ENCODE measurements at regions not wholly inside any gene's neighbourhood (a gene's known extent, or its start where the extent isn't known, plus 50 kb on each side); places are given as distances from the start of the nearest gene placed in this dataset.

DNA sequence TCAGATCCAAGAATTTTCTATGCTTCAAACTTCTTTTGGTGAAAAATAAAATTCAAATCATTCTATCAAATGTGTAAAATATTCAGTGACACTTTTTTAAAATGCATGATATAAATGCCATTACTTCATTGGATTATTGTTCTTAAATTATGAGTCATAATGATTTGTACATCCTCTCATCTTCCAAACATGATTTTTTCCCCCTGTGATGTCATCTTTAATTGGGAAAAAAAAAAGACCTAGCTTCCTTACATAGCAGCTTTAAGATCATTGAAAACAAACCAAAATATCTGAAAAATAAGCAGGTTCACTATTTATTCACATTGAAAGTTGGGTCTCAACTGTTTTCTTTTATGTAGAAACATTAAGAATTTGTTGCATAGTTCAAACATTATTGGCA is 1549.4 kb downstream of the LRRC4C start:
- Histone ChIP-seq H3K27me3 (no peaks in the 10 kb centered on the region), H3K79me2 (ENCODE audit: low read depth) (no peaks in the 10 kb centered on the region), H2AFZ (replicated peaks) (no peak overlapping the region), H3K4me2 (no peak overlapping the region), H3K4me1 (no peaks in the 10 kb centered on the region), H3K9me3 (ENCODE audit: low read depth) (no peaks in the 10 kb centered on the region), H3F3A (ENCODE audit: low read depth) (no peaks in the 10 kb centered on the region), H3K4me3 (no peak overlapping the region), H3K27ac (no peak overlapping the region), H4K20me1 (ENCODE audit: low read depth) (no peaks in the 10 kb centered on the region), H3K36me3 (no peaks in the 10 kb centered on the region), H3K9ac (no peak overlapping the region)
- Mint-ChIP-seq H3K4me1 (no peaks in the 10 kb centered on the region), H3K36me3 (no peaks in the 10 kb centered on the region), H3K27ac (no peak overlapping the region), H3K4me3 (no peak overlapping the region), H3K27me3 (ENCODE audit: insufficient read depth, low read depth) (no peaks in the 10 kb centered on the region), H3K9me3 (peaks cover 2% of the 10 kb centered on the region)
- TF ChIP-seq EZH2 (IDR thresholded peaks at IDR 0.05) (no peak), EZH2phosphoT487 (IDR thresholded peaks at IDR 0.05) (no peak)
- TF ChIP-seq, protein P1, sequence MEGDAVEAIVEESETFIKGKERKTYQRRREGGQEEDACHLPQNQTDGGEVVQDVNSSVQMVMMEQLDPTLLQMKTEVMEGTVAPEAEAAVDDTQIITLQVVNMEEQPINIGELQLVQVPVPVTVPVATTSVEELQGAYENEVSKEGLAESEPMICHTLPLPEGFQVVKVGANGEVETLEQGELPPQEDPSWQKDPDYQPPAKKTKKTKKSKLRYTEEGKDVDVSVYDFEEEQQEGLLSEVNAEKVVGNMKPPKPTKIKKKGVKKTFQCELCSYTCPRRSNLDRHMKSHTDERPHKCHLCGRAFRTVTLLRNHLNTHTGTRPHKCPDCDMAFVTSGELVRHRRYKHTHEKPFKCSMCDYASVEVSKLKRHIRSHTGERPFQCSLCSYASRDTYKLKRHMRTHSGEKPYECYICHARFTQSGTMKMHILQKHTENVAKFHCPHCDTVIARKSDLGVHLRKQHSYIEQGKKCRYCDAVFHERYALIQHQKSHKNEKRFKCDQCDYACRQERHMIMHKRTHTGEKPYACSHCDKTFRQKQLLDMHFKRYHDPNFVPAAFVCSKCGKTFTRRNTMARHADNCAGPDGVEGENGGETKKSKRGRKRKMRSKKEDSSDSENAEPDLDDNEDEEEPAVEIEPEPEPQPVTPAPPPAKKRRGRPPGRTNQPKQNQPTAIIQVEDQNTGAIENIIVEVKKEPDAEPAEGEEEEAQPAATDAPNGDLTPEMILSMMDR (IDR thresholded peaks at IDR 0.05) = no peak
- DNase-seq (ENCODE audit: low spot score) = no peak

DNA sequence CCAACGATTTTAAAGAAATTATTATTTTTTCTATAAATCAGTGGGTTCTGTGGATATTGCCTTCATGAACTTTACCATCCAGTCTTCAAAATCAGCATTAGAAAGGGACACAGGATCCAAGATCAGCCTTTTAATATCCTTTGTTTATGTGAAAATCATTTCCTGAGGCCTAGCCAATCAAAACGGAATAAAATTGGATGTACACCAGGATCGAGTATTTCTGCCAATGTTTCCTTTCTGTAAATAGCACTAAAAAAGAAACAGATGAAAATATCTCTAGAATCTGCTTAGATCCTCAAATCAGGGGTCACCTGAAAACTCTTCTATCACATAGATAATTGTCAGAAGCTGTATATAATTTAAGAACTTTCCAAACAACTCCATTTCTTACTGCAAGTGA is 1598.5 kb downstream of the LRRC4C start:
- Histone ChIP-seq H3K27ac (no peak overlapping the region), H3K9me3 (ENCODE audit: low read depth) (no peaks in the 10 kb centered on the region), H3F3A (ENCODE audit: low read depth) (no peaks in the 10 kb centered on the region), H3K4me2 (no peak overlapping the region), H3K79me2 (ENCODE audit: low read depth) (no peaks in the 10 kb centered on the region), H3K4me3 (no peak overlapping the region), H4K20me1 (ENCODE audit: low read depth) (no peaks in the 10 kb centered on the region), H3K4me1 (no peaks in the 10 kb centered on the region), H3K36me3 (no peaks in the 10 kb centered on the region), H2AFZ (replicated peaks) (no peak overlapping the region), H3K9ac (no peak overlapping the region), H3K27me3 (no peaks in the 10 kb centered on the region)
- Mint-ChIP-seq H3K27ac (no peak overlapping the region), H3K4me3 (no peak overlapping the region), H3K4me1 (no peaks in the 10 kb centered on the region), H3K27me3 (ENCODE audit: insufficient read depth, low read depth) (no peaks in the 10 kb centered on the region), H3K9me3 (peaks cover 10% of the 10 kb centered on the region), H3K36me3 (no peaks in the 10 kb centered on the region)
- DNase-seq (ENCODE audit: low spot score) = no peak
- TF ChIP-seq, protein P1 (IDR thresholded peaks at IDR 0.05) = no peak
- TF ChIP-seq EZH2phosphoT487 (IDR thresholded peaks at IDR 0.05) (no peak), EZH2 (IDR thresholded peaks at IDR 0.05) (no peak)

DNA sequence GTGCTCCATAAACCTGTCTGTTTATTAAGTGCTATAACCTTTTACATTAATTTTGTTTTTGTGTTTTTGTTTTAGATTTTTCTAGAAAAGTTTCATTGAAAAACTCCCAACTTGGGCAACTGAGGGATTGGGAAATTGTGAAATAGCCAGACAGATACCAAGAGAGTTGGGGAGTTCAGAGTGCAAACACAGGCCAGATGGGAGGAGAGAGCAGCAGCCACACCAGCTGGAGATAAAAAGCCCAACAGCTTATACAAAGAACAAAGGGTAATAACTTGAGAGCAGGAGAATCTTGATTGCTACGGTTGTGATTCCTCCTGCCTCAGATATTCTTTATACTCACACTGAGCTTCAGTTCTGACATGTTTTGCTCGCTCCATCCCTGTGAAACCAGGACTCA is 1642.2 kb downstream of the LRRC4C start:
- H4K20me1 ChIP-seq (ENCODE audit: low read depth) = no peaks in the 10 kb centered on the region
- H3K9me3 ChIP-seq (ENCODE audit: low read depth) = no peaks in the 10 kb centered on the region
- H3K9ac ChIP-seq = no peak overlapping the region
- no peaks in the 10 kb centered on the region for H3K4me1 ChIP-seq
- H3F3A ChIP-seq (ENCODE audit: low read depth) = no peaks in the 10 kb centered on the region
- Mint-ChIP-seq H3K4me3 (no peak overlapping the region), H3K27me3 (ENCODE audit: insufficient read depth, low read depth) (peaks cover 2% of the 10 kb centered on the region), H3K27ac (no peak overlapping the region), H3K9me3 (peaks cover 28% of the 10 kb centered on the region), H3K36me3 (no peaks in the 10 kb centered on the region), H3K4me1 (peaks cover 6% of the 10 kb centered on the region)
- H3K27ac ChIP-seq = no peak overlapping the region
- no peak for DNase-seq (ENCODE audit: low spot score)
- H3K36me3 ChIP-seq = no peaks in the 10 kb centered on the region
- TF ChIP-seq, protein P1 (IDR thresholded peaks at IDR 0.05) = no peak
- TF ChIP-seq EZH2 (IDR thresholded peaks at IDR 0.05) = no peak
- TF ChIP-seq EZH2phosphoT487 (IDR thresholded peaks at IDR 0.05) = no peak
- H3K27me3 ChIP-seq = no peaks in the 10 kb centered on the region
- no peak overlapping the region for H3K4me2 ChIP-seq
- H3K4me3 ChIP-seq = no peak overlapping the region
- no peaks in the 10 kb centered on the region for H3K79me2 ChIP-seq (ENCODE audit: low read depth)
- no peak overlapping the region for H2AFZ ChIP-seq (replicated peaks)

All from neural progenitor cell (in vitro differentiated cells).